ENCODE measurements at regions not wholly inside any gene's neighbourhood (a gene's known extent, or its start where the extent isn't known, plus 50 kb on each side); places are given as distances from the start of the nearest gene placed in this dataset.

- TF ChIP-seq CTCF (IDR thresholded peaks at IDR 0.05) (no peak), EP300 (IDR thresholded peaks at IDR 0.05) (no peak), POLR2A (IDR thresholded peaks at IDR 0.05; ENCODE audit: low read depth) (no peak)
These were observed 1108.1 kb downstream of the GRIK2 start for GRCh38 chr6:102501615-102502014.

All from esophagus muscularis mucosa (tissue), 4 donors.